Stimulated activated CD8-positive, alpha-beta memory T cell treated with anti-CD3 and anti-CD28 coated beads, Interleukin-4, amount 100 ng/mL, for 48 hours (primary cell): ENCODE measurements at regions not wholly inside any gene's neighbourhood (a gene's known extent, or its start where the extent isn't known, plus 50 kb on each side); places are given as distances from the start of the nearest gene placed in this dataset.
A peak's percentile ranks its signal among the peaks of the same experiment; 100 is the strongest.
"Not testable (repeated sequence)": the region's sequence is repeated elsewhere in the genome, so short reads cannot be mapped to it uniquely, and the experiment has no call there.

Experiments used
- DNase-seq: peaks from one replicate; pipeline ENCODE4 v3.0.0-alpha.2; 2020

GRCh38 chr9:75197561-75197960, 109.2 kb downstream of the OSTF1 start:
- no peak for DNase-seq

GRCh38 chr9:75198436-75198835, 110.1 kb downstream of the OSTF1 start:
- DNase-seq, result no peak

- no peak for DNase-seq
Measured at GRCh38 chr9:75200892-75201470, 112.7 kb downstream of the OSTF1 start.

- DNase-seq, result no peak
Measured at GRCh38 chr9:75201480-75202209, 113.3 kb downstream of the OSTF1 start.

- not testable (repeated sequence) for DNase-seq
Measured at GRCh38 chr9:75207997-75208396, 119.7 kb downstream of the OSTF1 start.

- no peak for DNase-seq
Measured at GRCh38 chr9:75210215-75210614, 121.9 kb downstream of the OSTF1 start.

- no peak for DNase-seq
Measured at GRCh38 chr9:75213765-75214164, 125.5 kb downstream of the OSTF1 start.

GRCh38 chr9:75226403-75227139, 138.3 kb downstream of the OSTF1 start:
- DNase-seq, result no peak

GRCh38 chr9:75228893-75229292, 140.6 kb downstream of the OSTF1 start:
- no peak for DNase-seq

GRCh38 chr9:75229605-75230332, 141.5 kb downstream of the OSTF1 start:
- DNase-seq, result no peak

GRCh38 chr9:75230469-75230868, 142.2 kb downstream of the OSTF1 start:
- DNase-seq, result no peak

GRCh38 chr9:75231167-75231566, 142.9 kb downstream of the OSTF1 start:
- no peak for DNase-seq

GRCh38 chr9:75233011-75233410, 144.7 kb downstream of the OSTF1 start:
- no peak for DNase-seq

GRCh38 chr9:75235632-75236031, 147.3 kb downstream of the OSTF1 start:
- DNase-seq, result no peak

- peak; percentile 40 for DNase-seq
Measured at GRCh38 chr9:75238311-75238976, 150.1 kb downstream of the OSTF1 start.

- no peak for DNase-seq
Measured at GRCh38 chr9:75239176-75239575, 150.9 kb downstream of the OSTF1 start.

- no peak for DNase-seq
Measured at GRCh38 chr9:75242426-75242825, 154.1 kb downstream of the OSTF1 start.

- DNase-seq, result no peak
Measured at GRCh38 chr9:75246949-75247348, 158.6 kb downstream of the OSTF1 start.

GRCh38 chr9:75265525-75265972, 177.2 kb downstream of the OSTF1 start:
- peak; percentile 62 for DNase-seq

GRCh38 chr9:75269197-75269596, 180.9 kb downstream of the OSTF1 start:
- DNase-seq, result no peak

GRCh38 chr9:75273055-75273454, 184.7 kb downstream of the OSTF1 start:
- not testable (repeated sequence) for DNase-seq

GRCh38 chr9:75274781-75275180, 186.5 kb downstream of the OSTF1 start:
- DNase-seq, result no peak

GRCh38 chr9:75282047-75282446, 193.7 kb downstream of the OSTF1 start:
- no peak for DNase-seq
